ENCODE measurements at regions not wholly inside any gene's neighbourhood (a gene's known extent, or its start where the extent isn't known, plus 50 kb on each side); places are given as distances from the start of the nearest gene placed in this dataset.
"Not testable (repeated sequence)": the region's sequence is repeated elsewhere in the genome, so short reads cannot be mapped to it uniquely, and the experiment has no call there.

- no peak for DNase-seq
These were observed 328.4 kb upstream of the INTU start for GRCh38 chr4:127304356-127304755.

- peak; percentile 2 for DNase-seq
These were observed 324.8 kb upstream of the INTU start for GRCh38 chr4:127307996-127308395.

GRCh38 chr4:127309369-127310102 lies 323.2 kb upstream of the INTU start:
- DNase-seq: no peak

- no peak for DNase-seq
These were observed 321.4 kb upstream of the INTU start for GRCh38 chr4:127311371-127311770.

GRCh38 chr4:127311924-127312323 lies 320.8 kb upstream of the INTU start:
- DNase-seq: no peak

GRCh38 chr4:127313767-127314166 lies 319.0 kb upstream of the INTU start:
- no peak for DNase-seq

DNA sequence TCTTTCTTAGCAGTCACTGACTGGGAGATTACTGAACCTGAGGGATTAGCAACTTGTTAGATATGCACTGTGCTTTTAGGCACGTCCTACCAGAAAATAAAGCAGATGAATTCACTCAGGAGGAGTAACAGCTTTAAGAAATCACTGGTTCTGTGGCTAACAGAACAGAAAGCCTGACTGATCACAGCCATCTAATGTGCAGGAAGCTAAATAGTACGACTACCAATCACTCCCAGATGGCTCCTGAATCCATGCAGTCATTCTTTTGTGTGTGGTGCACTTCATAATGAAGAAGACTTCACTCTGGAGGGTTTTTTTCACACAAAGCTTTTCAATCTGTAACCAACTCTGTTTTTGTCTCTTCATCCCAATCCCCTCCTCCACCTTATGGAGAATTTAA lies 305.3 kb upstream of the INTU start:
- no peak for DNase-seq

DNA sequence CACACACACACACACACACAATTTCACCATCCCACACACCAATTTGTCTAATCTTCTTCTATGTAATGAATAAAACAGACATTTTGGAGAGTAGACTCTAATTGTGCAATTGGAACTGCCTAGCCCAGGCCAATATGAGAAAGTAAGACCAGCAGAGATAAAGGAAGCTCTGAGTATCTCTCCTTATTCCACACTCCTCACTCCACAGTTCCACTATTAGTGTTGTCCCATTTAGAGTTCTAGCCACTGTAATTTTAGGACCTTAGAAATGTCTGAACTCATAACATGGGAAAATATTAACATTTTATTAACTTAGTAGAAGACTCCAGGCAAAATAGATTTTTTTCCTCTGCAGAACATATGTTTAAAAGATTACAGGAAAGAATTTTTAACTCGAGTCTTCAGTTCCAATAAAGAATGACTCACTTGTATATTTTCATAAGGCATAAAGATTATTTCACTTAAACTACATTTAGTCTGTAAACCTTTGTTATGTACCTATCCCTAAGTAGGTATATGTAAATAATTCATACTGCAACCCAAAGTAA lies 297.6 kb upstream of the INTU start:
- no peak for DNase-seq

DNA sequence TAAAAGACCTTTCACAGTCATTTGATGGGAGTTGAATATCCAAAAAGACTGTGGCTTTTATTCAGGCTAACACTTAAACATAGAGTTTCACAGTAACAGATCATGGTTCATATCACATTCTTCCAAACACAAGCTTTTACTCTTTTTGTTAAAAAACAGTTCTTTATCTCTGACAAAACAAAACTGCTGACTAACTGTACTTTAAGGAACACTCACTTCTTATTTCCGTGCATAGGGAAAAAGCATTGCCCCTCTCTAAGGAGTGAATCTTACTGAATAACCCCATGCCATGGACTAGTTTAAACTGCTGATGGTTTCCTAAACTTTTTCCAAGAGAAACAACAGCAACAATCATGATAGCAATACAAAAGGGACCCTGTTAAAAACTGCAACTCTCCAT lies 297.0 kb upstream of the INTU start:
- no peak for DNase-seq

- DNase-seq: not testable (repeated sequence)
These were observed 289.6 kb upstream of the INTU start for GRCh38 chr4:127343123-127343522.

GRCh38 chr4:127344071-127344470 lies 288.7 kb upstream of the INTU start:
- no peak for DNase-seq

DNA sequence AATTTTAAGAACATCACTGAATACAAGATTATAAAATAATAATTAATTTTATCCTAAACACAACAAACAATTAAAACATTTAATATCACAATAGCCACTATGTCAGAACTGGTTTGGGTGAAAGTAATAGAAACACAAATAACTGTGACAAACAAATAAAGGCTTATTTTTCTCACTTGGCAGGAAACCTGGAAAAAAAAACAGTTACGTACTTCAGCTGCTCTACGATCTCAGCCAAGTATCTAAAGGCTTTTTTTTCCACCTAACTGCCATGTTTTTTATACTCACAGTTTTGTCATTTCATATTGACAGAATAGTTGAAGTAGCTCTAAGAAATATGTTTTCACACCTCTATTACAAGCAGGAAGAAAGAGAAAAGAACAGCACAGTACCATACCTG lies 284.8 kb upstream of the INTU start:
- no peak for DNase-seq

GRCh38 chr4:127352220-127353113 lies 280.3 kb upstream of the INTU start:
- no peak for DNase-seq

DNA sequence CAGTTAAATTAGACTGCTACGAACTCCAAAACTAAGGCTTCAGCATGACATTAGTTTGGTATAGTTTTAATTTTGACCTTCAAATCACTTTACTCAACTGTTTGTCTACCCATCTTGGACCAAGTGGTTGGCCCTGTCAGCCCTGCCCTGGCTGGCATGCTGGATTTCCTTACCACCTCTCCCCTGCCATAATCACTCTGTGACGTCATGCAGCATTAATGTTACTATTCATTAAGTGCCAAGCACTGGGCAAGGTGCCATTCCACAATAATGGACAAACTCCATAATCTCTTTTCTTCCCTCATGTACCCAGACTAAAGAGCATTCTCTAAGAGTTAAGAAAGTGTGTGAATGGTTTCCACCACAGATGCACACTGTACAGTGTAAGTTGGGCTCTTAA lies 277.0 kb upstream of the INTU start:
- no peak for DNase-seq

GRCh38 chr4:127357765-127358164 lies 275.0 kb upstream of the INTU start:
- no peak for DNase-seq

- DNase-seq: no peak
These were observed 270.1 kb upstream of the INTU start for GRCh38 chr4:127362686-127363085.

DNA sequence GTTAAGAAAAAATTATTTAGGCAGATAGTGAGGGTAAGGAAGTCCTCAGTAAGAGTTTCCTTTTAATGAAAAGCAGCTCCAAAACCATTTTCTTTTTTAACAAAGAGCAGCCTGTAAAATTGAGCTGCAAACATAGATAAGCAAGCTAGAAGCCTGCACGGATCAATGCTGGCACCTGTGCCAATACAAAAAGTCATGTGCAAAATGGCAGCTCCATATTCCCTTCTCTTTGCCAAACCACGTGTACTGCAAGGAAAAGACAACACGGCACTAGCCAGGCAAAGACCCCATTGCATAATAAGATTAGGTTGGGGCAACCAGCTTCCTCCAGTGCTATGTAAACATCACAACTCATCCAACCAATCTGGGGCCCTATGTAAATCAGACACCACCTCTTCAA lies 268.4 kb upstream of the INTU start:
- no peak for DNase-seq

DNA sequence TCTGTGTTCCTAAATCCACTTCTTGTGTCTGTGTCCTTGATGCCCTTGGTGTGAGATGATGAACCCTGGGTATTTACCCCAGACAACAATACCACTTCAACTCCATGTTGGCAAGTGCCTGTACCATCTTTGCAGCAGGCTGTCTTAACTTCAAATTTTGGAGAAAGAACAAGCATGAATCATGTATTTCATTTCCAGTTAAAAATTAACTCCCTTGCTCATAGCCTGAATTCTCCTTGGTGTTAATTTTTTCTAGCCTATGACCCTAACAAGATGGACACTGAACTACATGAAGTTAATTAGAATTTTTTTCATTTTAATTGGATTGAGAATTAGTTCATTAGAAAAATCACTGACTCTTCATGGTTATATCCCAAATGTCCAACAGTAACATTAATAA lies 267.8 kb upstream of the INTU start:
- no peak for DNase-seq

- DNase-seq: no peak
These were observed 262.2 kb upstream of the INTU start for GRCh38 chr4:127370604-127371003.

DNA sequence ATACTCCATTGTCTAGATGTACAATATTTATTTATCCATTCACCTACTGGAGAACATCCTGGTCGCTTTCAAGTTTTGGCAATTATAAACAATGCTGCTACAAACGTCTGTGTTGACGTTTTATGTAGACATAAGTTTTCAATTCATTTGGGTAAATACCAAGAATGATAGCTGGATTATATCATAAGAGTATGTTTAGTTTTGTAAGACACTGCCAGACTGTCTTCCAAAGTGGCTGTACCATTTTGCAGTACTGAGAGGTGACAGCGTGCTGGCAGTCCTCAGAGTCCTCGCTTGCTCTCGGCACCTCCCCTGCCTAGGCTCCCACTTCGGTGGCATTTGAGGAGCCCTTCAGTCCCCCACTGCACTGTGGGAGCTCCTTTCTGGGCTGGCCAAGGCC lies 253.3 kb upstream of the INTU start:
- DNase-seq: no peak

GRCh38 chr4:127379948-127380347 lies 252.8 kb upstream of the INTU start:
- not testable (repeated sequence) for DNase-seq

DNA sequence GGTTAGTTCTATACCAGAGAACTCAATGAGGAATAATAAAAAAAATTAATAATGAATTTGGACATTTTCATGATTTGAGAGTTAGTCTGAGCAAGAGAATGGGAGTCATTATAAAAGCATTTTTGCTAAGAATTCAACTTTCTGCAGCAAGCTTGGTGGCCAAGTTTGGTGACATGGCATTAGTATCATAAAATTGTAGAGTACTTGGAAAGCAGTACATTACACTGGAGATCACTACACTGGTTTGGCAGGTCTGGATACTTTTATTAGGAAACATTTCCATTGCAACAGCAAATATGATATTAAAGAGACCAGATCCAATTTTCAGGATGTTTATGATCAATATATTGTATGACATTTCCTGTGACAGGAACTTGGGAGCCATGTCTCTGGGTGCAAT lies 249.1 kb upstream of the INTU start:
- no peak for DNase-seq

DNA sequence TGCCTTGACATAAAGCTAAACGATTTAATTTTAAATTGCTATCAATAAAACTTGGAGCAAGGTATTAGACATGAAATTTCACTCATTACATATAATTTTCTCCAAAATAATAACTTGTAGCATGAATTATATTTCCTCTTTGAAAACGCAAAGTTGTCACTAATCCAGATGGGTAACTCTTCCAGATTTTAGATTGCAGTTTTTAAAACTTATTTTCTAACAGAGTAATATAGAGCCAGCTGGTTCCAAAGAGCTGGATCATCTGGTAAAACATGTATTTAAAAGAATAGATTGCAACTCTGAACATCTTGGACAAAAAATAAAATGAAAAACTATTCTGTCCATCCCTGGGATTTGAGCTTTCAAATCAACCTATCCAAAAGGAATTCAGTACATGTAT lies 238.2 kb upstream of the INTU start:
- DNase-seq: no peak

- DNase-seq: no peak
These were observed 232.5 kb upstream of the INTU start for GRCh38 chr4:127400276-127400675.
